Tibial nerve (tissue), 4 donors: ENCODE measurements at regions not wholly inside any gene's neighbourhood (a gene's known extent, or its start where the extent isn't known, plus 50 kb on each side); places are given as distances from the start of the nearest gene placed in this dataset.

ENCODE experiments used
- DNase-seq, 2 donors: peaks; one replicate each; pipeline ENCODE4 v3.0.0-alpha.2; 2019; ENCODE audit warnings: low spot score in 2 of 2
- H3K27ac ChIP-seq, 4 donors: fragments of 200-600 bp; sonication (generic) in 3 of 4; one replicate each; pipeline ENCODE4 v1.5.1; 2017 to 2019; ENCODE audit warnings: mild to moderate bottlenecking in 1 of 4
- H3K27me3 ChIP-seq, 2 donors: fragments of 200-600 bp; sonication (generic) in 1 of 2; one replicate each; pipeline versions ENCODE4 v1.5.1 to v1.6.0; 2017 to 2019
- H3K36me3 ChIP-seq, 3 donors: fragments of 200-600 bp; sonication (generic); one replicate each; pipeline ENCODE4 v1.5.1; 2018 to 2019
- H3K4me1 ChIP-seq, 4 donors: fragments of 200-600 bp; sonication (generic) in 3 of 4; one replicate each; pipeline ENCODE4 v1.5.1; 2017 to 2019
- H3K4me3 ChIP-seq, 4 donors: fragments of 200-600 bp; sonication (generic) in 3 of 4; one replicate each; pipeline ENCODE4 v1.5.1; 2017 to 2019; ENCODE audit warnings: mild to moderate bottlenecking in 1 of 4, moderate library complexity in 1 of 4
- H3K9me3 ChIP-seq, 4 donors: fragments of 200-600 bp; sonication (generic) in 3 of 4; one replicate each; pipeline ENCODE4 v1.5.1; 2017 to 2019
- CTCF ChIP-seq, 5 experiments: fragments of 200-600 bp in 3 of 5; fragments of 450-650 bp in 2 of 5; sonication (generic) in 3 of 5; IDR thresholded peaks; one replicate each; pipeline ENCODE4 v1.5.1; 2016 to 2019; ENCODE audit warnings: antibody characterized with exemption in 5 of 5, mild to moderate bottlenecking in 3 of 5, moderate library complexity in 2 of 5
- EP300 ChIP-seq, 2 donors: sonication (generic); formaldehyde crosslinking; IDR thresholded peaks; one replicate each; pipeline ENCODE4 v1.6.1; 2017; ENCODE audit warnings: antibody characterized with exemption in 2 of 2, mild to moderate bottlenecking in 1 of 2
- POLR2A ChIP-seq, 2 donors: fragments of 450-650 bp; IDR thresholded peaks; one replicate each; pipeline ENCODE4 v1.6.1; 2017; ENCODE audit warnings: antibody characterized with exemption in 2 of 2, mild to moderate bottlenecking in 2 of 2, moderate library complexity in 2 of 2
- WGBS, 2 donors: methylation state at CpG; one replicate each; pipeline ENCODE4 v1.1.5; 2018; 5-methylcytosine and 5-hydroxymethylcytosine counted together

GRCh38 chr5:154568589-154568988 lies 90.6 kb upstream of the HAND1 start:
- TF ChIP-seq EP300 (IDR thresholded peaks at IDR 0.05) (no peak), CTCF (IDR thresholded peaks at IDR 0.05) (no peak), POLR2A (IDR thresholded peaks at IDR 0.05) (no peak)
- H3K9me3 ChIP-seq = no peaks in the 10 kb centered on the region
- no peaks in the 10 kb centered on the region for H3K4me1 ChIP-seq
- 67 to 75% methylated on average over 5 to 6 of the region's 6 CpGs for WGBS, 2 donors
- no peaks in the 10 kb centered on the region for H3K27me3 ChIP-seq
- H3K36me3 ChIP-seq = no peaks in the 10 kb centered on the region
- no peak for DNase-seq
- H3K27ac ChIP-seq = no peak overlapping the region
- no peak overlapping the region for H3K4me3 ChIP-seq

DNA sequence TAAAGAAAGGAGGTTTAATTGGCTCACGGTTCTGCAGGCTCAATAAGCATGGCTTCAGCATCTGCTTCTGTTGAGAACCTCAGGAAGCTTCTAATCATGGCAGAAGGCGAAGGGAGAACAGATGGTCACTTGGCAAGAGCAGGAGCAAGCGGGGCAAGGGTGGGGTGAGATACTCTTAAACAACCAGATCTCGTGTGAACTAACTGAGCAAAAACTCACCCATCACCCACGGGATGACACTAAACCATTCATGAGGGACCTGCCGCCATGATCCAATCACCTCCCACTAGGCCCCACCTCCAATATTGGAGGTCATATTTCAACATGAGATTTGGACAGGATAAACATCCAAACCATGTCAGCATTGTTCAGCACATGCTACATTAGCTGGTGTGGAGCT lies 89.1 kb upstream of the HAND1 start:
- DNase-seq = no peak

DNA sequence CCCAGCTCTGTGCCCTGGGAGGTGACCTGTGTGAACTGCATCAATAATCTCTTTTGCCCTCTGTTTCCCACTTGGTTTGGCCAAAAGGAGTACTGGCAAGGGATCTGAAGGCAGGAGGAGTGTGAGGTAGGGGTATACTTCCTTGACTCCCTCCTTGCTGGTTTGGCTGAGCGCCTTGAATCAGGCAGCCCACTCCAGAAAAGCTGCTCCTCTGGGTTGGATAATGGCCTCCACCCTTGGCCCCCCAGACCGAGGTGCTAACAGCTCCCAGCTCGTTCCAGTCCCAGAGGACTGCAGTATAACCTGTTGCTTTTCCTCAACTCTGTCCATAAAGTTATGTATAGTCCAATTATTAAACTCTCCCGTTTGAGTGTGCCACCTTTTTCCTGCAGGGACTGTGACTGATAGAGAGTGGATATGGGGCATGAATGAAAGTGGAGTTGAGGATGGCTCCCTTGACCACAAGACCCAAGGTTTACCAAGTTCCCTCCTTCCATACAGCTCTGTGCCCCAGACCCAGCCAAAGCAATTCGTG lies 88.2 kb upstream of the HAND1 start:
- Histone ChIP-seq H3K4me3 (no peak overlapping the region), H3K4me1 (no peaks in the 10 kb centered on the region), H3K36me3 (no peaks in the 10 kb centered on the region), H3K9me3 (no peaks in the 10 kb centered on the region), H3K27me3 (no peaks in the 10 kb centered on the region), H3K27ac (no peak overlapping the region)
- 68 to 71% methylated on average over 5 of the region's 5 CpGs for WGBS, 2 donors
- TF ChIP-seq POLR2A (IDR thresholded peaks at IDR 0.05) (no peak), CTCF (IDR thresholded peaks at IDR 0.05) (no peak), EP300 (IDR thresholded peaks at IDR 0.05) (no peak)
- no peak for DNase-seq

More for the DNA sequence above, 89.1 kb upstream of the HAND1 start:
- H3K4me1 ChIP-seq = no peaks in the 10 kb centered on the region
- no peaks in the 10 kb centered on the region for H3K9me3 ChIP-seq
- WGBS, 2 donors = 72 to 77% methylated on average over 6 of the region's 6 CpGs
- no peaks in the 10 kb centered on the region for H3K36me3 ChIP-seq
- no peak overlapping the region for H3K4me3 ChIP-seq
- TF ChIP-seq CTCF (IDR thresholded peaks at IDR 0.05) = no peak
- TF ChIP-seq POLR2A (IDR thresholded peaks at IDR 0.05) = no peak
- TF ChIP-seq EP300 (IDR thresholded peaks at IDR 0.05) = no peak
- H3K27ac ChIP-seq = no peak overlapping the region
- H3K27me3 ChIP-seq = no peaks in the 10 kb centered on the region

DNA sequence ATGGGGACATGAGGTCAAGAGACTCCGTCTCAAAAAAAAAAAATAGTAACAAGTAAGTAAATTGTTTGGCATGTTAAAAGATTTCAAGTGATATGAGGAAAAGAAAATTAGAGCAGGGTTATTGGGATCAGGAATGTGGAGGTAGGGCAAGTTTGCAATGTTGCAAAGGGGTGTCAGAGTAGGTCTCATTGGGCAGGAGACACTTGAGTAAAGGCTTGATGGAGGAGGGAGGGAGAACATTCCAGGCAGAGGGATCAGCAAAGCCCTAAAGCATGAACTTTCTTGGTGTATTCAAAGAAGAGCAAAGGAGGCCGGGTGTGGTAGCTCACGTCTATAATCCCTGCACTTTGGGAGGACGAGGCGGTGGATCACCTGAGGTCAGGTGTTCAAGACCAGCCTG lies 87.1 kb upstream of the HAND1 start:
- H3K27ac ChIP-seq = no peak overlapping the region
- H3K9me3 ChIP-seq = no peaks in the 10 kb centered on the region
- WGBS, 2 donors = 84% methylated on average over 5 of the region's 5 CpGs
- no peaks in the 10 kb centered on the region for H3K36me3 ChIP-seq
- H3K4me3 ChIP-seq = no peak overlapping the region
- H3K27me3 ChIP-seq = no peaks in the 10 kb centered on the region
- H3K4me1 ChIP-seq = no peaks in the 10 kb centered on the region
- TF ChIP-seq EP300 (IDR thresholded peaks at IDR 0.05) (no peak), CTCF (IDR thresholded peaks at IDR 0.05) (no peak), POLR2A (IDR thresholded peaks at IDR 0.05) (no peak)
- DNase-seq = no peak

GRCh38 chr5:154562244-154562880 lies 84.3 kb upstream of the HAND1 start:
- no peaks in the 10 kb centered on the region for H3K4me1 ChIP-seq
- H3K27ac ChIP-seq = no peak overlapping the region
- no peak overlapping the region for H3K4me3 ChIP-seq
- DNase-seq = no peak
- no peaks in the 10 kb centered on the region for H3K9me3 ChIP-seq
- WGBS, 2 donors = 83 to 84% methylated on average over 4 of the region's 4 CpGs
- TF ChIP-seq POLR2A (IDR thresholded peaks at IDR 0.05) (no peak), EP300 (IDR thresholded peaks at IDR 0.05) (no peak), CTCF (IDR thresholded peaks at IDR 0.05) (no peak)
- no peaks in the 10 kb centered on the region for H3K27me3 ChIP-seq
- no peaks in the 10 kb centered on the region for H3K36me3 ChIP-seq
